GM20000 (cell line): ENCODE measurements at regions not wholly inside any gene's neighbourhood (a gene's known extent, or its start where the extent isn't known, plus 50 kb on each side); places are given as distances from the start of the nearest gene placed in this dataset.
"Not testable (repeated sequence)": the region's sequence is repeated elsewhere in the genome, so short reads cannot be mapped to it uniquely, and the experiment has no call there.

ENCODE experiments used
- DNase-seq: peaks from one replicate; pipeline ENCODE4 v3.0.0; 2012; ENCODE audit warnings: low spot score
- TF ChIP-seq, protein P1 (sequence below): IDR thresholded peaks from 2 replicates; pipeline ENCODE4 v1.5.1; 2012; ENCODE audit warnings: mild to moderate bottlenecking, control low read depth; ENCODE audit errors: extremely low read depth, missing control alignments

DNA sequence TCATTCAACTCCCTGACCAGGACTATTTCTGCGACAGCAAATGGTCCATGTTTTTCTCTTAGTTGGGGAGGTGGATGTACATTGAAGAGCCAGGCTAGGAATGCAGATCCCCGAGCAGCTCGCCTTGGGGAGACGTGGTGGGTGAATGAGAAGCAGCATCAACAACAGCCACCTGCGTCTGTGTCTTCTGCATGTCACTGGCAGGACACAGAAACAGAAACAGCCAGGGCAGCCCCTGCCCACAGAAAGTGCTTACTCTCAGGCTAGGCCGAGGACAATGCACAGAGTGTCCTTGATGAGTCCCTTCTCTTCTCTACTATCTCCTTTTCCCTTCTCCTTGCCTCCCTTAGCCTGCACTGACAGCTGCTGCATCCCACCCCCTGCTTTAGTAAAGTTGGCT lies 541.9 kb upstream of the CADM1 start:
- TF ChIP-seq, protein P1, sequence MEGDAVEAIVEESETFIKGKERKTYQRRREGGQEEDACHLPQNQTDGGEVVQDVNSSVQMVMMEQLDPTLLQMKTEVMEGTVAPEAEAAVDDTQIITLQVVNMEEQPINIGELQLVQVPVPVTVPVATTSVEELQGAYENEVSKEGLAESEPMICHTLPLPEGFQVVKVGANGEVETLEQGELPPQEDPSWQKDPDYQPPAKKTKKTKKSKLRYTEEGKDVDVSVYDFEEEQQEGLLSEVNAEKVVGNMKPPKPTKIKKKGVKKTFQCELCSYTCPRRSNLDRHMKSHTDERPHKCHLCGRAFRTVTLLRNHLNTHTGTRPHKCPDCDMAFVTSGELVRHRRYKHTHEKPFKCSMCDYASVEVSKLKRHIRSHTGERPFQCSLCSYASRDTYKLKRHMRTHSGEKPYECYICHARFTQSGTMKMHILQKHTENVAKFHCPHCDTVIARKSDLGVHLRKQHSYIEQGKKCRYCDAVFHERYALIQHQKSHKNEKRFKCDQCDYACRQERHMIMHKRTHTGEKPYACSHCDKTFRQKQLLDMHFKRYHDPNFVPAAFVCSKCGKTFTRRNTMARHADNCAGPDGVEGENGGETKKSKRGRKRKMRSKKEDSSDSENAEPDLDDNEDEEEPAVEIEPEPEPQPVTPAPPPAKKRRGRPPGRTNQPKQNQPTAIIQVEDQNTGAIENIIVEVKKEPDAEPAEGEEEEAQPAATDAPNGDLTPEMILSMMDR, result no peak
- no peak for DNase-seq

DNA sequence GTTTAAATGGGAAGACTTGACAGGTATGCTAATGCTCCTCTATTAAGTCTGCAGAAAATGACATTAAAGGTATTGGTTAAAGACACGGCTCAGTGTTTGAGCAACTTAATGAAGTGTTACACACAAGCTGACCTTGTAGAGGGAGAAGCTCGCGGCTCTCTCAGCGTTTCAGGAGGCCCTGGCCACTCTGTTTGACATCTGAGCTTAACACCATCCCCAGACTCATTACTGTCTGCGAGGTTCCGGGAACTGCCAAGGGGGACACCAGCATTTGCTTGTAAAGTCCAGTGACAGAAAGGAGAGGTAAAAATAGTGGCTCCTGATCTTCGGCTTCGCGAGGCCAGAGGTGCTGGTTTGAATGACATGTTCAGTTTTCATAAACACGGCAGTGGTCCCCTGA lies 540.7 kb upstream of the CADM1 start:
- DNase-seq, result no peak
- TF ChIP-seq, protein P1, result no peak

DNA sequence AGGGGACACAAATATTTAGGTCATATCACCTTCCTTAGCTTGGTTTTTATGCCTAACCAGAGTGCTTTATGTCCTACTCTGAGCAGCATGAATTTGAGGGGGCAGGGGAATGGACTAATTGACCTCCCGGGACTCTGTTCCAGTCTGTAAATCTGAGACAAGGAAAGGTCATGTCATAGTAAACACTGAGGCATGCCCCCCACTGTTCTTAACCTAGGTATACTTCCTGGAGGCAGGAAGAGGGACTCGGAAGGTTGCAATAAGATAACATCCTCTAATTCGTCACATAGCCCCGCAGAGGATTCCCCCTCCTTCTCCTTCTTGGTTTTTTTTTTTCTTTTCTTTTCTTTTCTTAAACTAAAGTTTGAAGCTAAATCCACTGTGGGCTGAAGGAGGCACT lies 540.3 kb upstream of the CADM1 start:
- DNase-seq, result no peak
- TF ChIP-seq, protein P1, result no peak

DNA sequence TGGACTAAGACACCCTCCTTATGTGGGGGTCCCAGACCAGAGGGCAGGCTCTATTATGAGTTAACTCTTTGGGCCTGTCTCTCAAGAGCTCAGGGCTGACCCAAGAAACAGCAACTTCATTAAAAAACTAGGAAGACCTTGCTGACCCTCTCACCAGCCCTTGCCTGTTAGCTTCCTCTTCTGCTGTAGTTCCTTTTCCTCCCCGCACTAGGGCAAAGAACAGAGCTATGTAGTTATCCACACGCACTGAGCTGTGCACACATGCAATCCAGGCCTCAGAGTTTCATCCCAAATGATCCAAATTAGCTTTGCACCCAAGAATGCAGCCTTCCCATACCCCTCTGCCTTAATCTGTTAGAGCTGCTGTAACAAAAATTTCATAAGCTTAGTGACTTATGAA lies 539.6 kb upstream of the CADM1 start:
- DNase-seq, result no peak

DNA sequence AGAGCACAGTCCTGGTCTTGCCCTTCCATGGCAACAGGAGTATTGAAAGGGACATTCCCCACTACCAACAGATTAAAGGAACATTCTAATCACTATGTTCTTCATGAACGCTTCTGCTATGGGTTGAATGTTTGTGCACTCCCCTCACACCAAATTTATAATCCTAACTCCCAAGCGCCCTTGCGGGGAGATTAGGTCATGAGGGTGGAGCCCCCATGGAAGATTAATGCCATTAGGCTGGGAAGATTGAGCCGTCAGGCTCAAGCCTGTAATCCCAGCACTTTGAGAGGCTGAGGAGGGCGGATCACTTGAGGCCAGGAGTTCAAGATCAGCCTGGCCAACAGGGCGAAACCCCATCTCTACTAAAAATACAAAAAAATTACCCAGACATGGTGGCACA lies 538.8 kb upstream of the CADM1 start:
- DNase-seq, result not testable (repeated sequence)

More for the DNA sequence above, 539.6 kb upstream of the CADM1 start:
- TF ChIP-seq, protein P1, result no peak

DNA sequence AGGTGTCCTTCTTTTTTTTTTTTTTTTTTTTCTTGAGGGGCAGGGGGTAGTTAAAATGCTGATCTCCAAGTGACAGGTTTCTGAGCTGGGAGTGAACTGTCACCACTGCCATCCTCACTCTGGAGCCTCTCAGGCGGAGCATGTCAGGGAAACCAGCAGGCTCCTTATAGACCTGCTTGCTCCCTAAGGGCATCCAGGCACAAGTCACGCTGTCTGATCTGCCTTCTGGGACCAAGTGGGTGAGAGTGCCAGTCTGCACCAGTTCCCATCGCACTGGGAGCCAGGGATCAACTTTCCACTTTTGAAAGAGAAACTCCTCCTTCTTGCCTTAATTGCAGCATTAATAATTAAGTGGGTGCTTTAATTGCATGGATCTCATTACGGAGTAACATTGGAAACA lies 537.9 kb upstream of the CADM1 start:
- TF ChIP-seq, protein P1, result no peak
- DNase-seq, result no peak

DNA sequence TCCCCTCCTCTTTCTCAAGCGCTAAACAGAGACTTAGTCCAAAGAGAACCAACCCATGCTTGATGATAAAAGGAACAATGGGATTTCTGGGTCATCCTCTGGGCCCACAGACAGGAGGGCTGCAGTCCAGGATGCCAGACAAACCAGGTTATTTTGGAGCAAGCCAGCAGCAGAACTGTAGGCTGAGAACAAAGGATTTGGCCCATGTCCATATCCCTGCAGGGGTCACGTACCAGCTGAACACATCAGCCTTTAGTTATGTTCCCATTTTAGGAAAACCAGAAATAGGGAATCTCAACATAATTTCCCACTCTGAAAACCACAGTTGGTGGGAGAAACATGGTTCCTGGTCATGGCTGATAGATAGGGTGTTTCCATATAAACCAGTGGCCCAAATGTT lies 533.6 kb upstream of the CADM1 start:
- DNase-seq, result no peak
- TF ChIP-seq, protein P1, result no peak

DNA sequence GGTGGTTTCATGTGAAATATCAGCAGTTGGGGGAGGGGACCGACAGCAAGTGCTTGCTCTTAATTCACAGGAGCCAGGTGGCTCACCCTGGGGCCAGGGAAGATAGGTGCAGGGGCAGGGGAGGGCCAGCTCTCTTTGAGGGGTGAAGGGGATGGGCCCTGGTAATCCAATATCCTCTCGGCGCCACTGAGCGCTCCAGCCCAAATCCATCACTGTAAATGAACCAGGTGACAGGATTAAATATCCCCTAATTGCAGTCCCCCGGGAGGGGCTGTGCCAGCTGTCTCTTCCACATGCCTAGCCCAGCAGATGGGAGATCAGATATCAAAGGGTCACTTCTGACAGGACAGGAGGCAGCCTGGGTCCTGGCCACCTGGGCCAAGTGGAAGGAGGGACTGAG lies 531.8 kb upstream of the CADM1 start:
- TF ChIP-seq, protein P1, result no peak

More for the DNA sequence above, 531.8 kb upstream of the CADM1 start:
- no peak for DNase-seq
